AG04450 (cell line): ENCODE measurements at regions not wholly inside any gene's neighbourhood (a gene's known extent, or its start where the extent isn't known, plus 50 kb on each side); places are given as distances from the start of the nearest gene placed in this dataset.

ENCODE experiments used
- CTCF ChIA-PET: fragments of 300-600, 350-600 bp; formaldehyde crosslinking; extraction: SDS; loops from one replicate; lab custom pipeline; 2022; ENCODE audit warnings: antibody characterized with exemption, inconsistent platforms; lab: Charles Lee
- POLR2A ChIA-PET: fragments of 350-600 bp; formaldehyde crosslinking; extraction: SDS; loops from one replicate; lab custom pipeline; 2021; ENCODE audit warnings: antibody characterized with exemption, inconsistent platforms; lab: Yijun Ruan, JAX
- DNase-seq: peaks from one replicate; pipeline ENCODE4 v3.0.0-alpha.2; 2011; ENCODE audit warnings: low read depth, low spot score
- H3K27ac ChIP-seq: one replicate; pipeline ENCODE4 v1.5.1; 2012; ENCODE audit warnings: low read depth, low read length, control low read depth
- H3K27me3 ChIP-seq: one replicate; pipeline ENCODE4 v1.6.0; 2012; ENCODE audit warnings: low read length; ENCODE audit not compliant: control insufficient read depth, insufficient read depth
- H3K4me3 ChIP-seq: 2 replicates; pipeline ENCODE4 v1.5.1; 2011; ENCODE audit warnings: mild to moderate bottlenecking, low read depth, low read length, control low read depth
- H3K9me3 ChIP-seq: 2 replicates; pipeline ENCODE4 v1.5.1; 2012; ENCODE audit warnings: low read length; ENCODE audit not compliant: control insufficient read depth, insufficient read depth
- TF ChIP-seq, protein P1 (sequence below): IDR thresholded peaks from 2 replicates; pipeline ENCODE4 v1.5.1; 2011; ENCODE audit warnings: low read depth, low read length, control low read depth, inconsistent platforms

DNA sequence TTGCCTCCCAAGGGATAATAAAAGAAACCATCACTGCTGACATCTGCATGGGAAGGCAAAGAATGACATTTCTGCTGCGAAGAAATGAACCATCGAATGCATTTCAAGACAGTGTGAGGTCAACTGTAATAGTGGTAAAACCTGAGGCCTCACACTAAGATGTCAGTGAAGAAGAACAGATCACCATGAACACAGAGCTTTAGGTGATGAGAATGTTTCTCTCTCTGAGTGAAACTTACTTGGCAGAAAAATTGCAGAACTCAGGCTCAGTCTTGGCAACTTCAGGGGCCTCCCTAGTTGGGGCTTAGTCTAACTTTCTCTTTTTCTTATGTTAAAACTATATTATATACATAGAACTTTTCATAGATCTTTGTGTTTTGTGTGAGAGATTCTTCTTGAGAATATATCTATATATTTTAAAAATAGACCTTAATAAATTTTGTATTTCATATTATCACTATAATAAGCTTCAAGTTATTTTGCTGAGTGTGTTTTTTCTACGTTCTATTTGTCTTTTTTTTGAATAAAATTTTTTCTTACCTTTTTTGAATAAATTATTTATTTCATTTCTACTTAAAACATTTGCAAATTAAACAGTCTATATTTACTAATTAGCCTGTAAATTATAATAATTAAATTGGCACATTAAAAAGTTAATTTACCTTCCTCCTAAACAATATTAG, 427.5 kb upstream of the TRIB2 start:
- no peaks in the 10 kb centered on the region for H3K27me3 ChIP-seq
- no peak for DNase-seq
- no peak overlapping the region for H3K27ac ChIP-seq
- TF ChIP-seq, protein P1, sequence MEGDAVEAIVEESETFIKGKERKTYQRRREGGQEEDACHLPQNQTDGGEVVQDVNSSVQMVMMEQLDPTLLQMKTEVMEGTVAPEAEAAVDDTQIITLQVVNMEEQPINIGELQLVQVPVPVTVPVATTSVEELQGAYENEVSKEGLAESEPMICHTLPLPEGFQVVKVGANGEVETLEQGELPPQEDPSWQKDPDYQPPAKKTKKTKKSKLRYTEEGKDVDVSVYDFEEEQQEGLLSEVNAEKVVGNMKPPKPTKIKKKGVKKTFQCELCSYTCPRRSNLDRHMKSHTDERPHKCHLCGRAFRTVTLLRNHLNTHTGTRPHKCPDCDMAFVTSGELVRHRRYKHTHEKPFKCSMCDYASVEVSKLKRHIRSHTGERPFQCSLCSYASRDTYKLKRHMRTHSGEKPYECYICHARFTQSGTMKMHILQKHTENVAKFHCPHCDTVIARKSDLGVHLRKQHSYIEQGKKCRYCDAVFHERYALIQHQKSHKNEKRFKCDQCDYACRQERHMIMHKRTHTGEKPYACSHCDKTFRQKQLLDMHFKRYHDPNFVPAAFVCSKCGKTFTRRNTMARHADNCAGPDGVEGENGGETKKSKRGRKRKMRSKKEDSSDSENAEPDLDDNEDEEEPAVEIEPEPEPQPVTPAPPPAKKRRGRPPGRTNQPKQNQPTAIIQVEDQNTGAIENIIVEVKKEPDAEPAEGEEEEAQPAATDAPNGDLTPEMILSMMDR, result no peak
- CTCF ChIA-PET, result no interaction called here
- H3K9me3 ChIP-seq, result no peaks in the 10 kb centered on the region
- H3K4me3 ChIP-seq, result no peak overlapping the region
- POLR2A ChIA-PET, result no interaction called here

DNA sequence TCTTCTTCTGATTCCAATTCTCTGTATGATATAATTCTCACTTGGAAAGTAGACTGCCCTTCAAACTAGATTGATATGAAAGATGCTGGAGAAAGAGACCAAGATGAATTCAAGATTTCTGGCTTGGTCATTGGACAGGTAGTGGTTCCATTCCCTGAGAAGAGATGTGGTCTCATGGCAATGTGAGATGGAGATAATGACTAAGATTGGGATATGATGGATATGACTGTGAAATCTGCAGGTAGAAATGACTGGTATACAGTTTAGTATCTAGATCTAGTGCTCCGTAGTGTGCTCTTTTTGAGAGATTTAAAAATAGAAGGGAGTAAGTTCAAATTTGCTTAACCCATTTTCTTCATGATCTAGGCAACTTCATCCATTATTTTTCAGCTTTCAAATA, 425.4 kb upstream of the TRIB2 start:
- DNase-seq, result no peak
- ChIA-PET CTCF (no interaction called here), POLR2A (no interaction called here)
- Histone ChIP-seq H3K9me3 (no peaks in the 10 kb centered on the region), H3K4me3 (no peak overlapping the region), H3K27ac (no peak overlapping the region), H3K27me3 (no peaks in the 10 kb centered on the region)
- TF ChIP-seq, protein P1, result no peak

DNA sequence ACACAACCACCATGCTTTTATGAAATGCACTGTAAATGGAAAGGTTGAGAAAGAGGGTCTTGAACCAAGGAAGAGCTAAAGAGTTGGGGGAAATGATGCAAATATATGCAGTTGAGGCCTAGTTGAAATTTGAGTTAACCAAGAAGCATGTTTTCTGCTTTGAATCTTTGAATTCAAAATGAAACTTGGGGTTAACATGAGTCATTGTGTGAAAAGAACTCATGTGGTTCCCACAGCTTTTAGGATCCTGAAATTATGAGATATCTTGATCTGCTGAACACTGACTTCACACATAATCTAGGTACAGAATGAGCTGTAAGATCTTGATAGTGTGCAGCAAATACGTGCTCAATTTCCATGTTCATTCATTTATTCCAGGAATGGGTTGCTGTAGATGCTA, 422.9 kb upstream of the TRIB2 start:
- H3K4me3 ChIP-seq, result no peak overlapping the region
- no peak for DNase-seq
- ChIA-PET CTCF (interaction anchor here (0.6 to 0.9 kb wide), 3 partner anchors 28 to 465 kb away, joined by 3 to 4 read pairs (median 3); no protein-coding TSS in a partner anchor), POLR2A (no interaction called here)
- no peaks in the 10 kb centered on the region for H3K9me3 ChIP-seq
- no peaks in the 10 kb centered on the region for H3K27me3 ChIP-seq
- TF ChIP-seq, protein P1, result no peak
- H3K27ac ChIP-seq, result no peak overlapping the region

DNA sequence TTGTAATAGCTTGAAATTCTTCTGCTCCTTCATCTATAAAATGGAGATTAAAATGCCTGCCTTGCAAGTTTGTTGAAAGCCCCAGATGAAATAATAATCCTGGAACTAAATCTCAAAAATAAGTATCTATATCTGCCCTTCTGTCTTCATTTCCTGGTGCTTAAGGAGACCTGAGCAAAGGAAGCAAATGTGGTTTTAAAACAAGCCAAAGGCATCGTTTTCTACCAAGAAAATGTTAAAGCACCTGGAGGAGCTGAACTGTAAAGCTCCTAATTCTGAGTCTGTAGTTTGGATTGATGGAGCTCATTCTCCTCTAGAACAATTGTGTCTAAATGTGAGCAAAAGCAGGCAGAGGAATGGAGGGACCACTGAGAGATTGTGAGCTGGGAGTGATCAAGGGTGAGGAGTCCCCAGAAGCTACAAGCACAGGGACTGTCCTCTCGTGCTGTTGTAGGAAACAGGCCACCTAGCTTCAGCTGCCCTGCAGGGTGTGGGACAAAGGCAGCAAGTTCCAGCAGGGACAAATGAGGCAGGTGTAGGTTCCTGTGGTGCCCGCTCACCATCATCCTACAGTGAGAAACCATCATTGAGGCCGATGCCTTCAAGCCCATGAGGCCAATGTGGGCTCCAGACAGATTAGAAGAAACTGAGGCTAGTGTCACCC, 420.7 kb upstream of the TRIB2 start:
- H3K27ac ChIP-seq, result no peak overlapping the region
- CTCF ChIA-PET, result no interaction called here
- POLR2A ChIA-PET, result interaction anchor here (0.6 kb wide), 1 partner anchor 19 kb away, joined by 4 read pairs; no protein-coding TSS in a partner anchor

More for the DNA sequence above, 420.7 kb upstream of the TRIB2 start:
- no peak overlapping the region for H3K4me3 ChIP-seq
- H3K9me3 ChIP-seq, result no peaks in the 10 kb centered on the region; the same call in 1 of the 2 replicates
- H3K27me3 ChIP-seq, result no peaks in the 10 kb centered on the region
- TF ChIP-seq, protein P1, result no peak
- no peak for DNase-seq
